Fibroblast of skin of right biceps (primary cell): ENCODE measurements at regions not wholly inside any gene's neighbourhood (a gene's known extent, or its start where the extent isn't known, plus 50 kb on each side); places are given as distances from the start of the nearest gene placed in this dataset.

Experiments used
- DNase-seq: peaks from one replicate; pipeline ENCODE4 v3.0.0-alpha.2; 2013

- DNase-seq, result no peak
These were observed 76.8 kb upstream of the GATA2 start for GRCh38 chr3:128569756-128570155.

- DNase-seq, result no peak
These were observed 75.8 kb upstream of the GATA2 start for GRCh38 chr3:128568602-128569490.

- no peak for DNase-seq
These were observed 74.8 kb upstream of the GATA2 start for GRCh38 chr3:128567705-128568356.

DNA sequence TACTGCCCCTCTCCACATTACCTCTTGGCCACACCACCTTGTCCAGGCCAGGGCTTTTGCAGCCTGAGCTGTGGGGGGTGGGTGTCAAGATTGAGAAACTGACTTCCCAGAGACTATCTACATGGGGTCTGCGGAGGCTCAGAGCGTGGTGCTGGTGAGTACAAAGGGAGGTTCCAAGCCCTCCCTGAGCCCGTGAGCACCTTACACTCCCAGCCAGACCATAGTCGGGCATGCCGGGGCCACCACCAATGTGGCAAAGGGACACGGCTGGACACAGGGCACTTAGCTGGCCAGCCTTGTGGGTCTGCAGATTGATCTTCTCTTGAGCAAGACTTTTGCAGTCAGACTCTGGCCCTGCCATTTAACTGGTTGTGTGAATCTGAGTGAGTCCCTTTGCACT lies 74.1 kb upstream of the GATA2 start:
- DNase-seq, result no peak

GRCh38 chr3:128563439-128563838 lies 70.4 kb upstream of the GATA2 start:
- peak; percentile 50 for DNase-seq

DNA sequence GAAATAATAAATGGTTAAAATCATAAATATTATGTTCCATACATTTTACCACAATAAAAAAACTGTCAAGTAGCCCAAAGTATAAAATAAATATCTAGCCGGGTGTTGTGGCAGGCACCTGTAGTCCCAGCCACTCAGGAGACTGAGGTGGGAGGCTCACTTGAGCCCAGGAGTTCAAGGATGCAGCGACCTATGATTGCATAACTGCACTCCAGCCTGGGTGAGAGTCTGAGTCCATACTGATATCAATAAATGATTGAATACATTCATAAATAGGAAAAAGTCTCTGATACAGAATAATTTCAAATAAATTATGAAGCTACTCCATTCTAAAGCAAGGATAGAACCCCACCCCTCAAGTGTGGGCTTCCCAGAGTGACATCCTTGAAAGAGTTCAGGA lies 68.5 kb upstream of the GATA2 start:
- DNase-seq, result no peak

DNA sequence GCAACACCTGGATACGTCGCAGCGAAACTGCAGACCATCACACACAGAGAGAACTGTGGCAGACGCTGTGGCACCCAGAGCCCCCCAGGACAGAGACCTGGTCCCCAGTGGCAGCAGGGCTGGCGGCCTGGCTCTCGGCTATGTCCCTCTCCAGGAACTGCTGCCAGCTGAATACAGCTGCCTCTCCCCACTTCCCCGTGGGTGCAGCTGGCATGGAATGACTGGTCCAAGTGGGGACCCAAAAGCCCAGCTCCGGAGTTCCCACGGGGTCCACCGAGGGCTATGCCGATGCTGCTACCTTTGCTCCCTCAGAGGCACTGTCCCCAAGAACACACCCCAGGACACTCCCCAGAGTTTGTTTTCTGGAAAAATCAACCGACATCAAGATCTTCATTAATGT lies 67.8 kb upstream of the GATA2 start:
- DNase-seq, result no peak

GRCh38 chr3:128559486-128560225 lies 66.7 kb upstream of the GATA2 start:
- no peak for DNase-seq

- DNase-seq, result no peak
These were observed 64.7 kb upstream of the GATA2 start for GRCh38 chr3:128557531-128558280.

GRCh38 chr3:128556907-128557306 lies 63.9 kb upstream of the GATA2 start:
- DNase-seq, result no peak

- no peak for DNase-seq
These were observed 63.4 kb upstream of the GATA2 start for GRCh38 chr3:128556384-128556783.

DNA sequence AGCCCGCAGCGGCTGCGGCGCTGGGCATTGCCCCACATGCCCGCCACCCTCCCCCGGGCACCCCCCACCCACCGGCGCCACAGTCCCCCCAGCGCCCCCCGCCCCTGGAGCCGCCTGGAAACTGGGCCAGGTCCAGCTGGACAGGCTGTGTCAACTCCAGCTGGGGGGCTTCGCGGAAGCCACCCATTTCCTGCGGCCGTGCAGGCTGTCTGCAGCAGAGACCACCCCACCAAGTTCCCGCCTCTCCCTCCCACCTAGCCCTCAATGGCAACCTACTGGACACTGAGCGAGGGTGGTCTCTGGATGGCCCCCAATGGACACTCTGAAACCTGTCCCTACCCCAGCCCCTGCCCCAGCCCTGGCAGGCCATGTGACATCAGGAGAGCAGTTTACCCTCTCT lies 62.8 kb upstream of the GATA2 start:
- no peak for DNase-seq

DNA sequence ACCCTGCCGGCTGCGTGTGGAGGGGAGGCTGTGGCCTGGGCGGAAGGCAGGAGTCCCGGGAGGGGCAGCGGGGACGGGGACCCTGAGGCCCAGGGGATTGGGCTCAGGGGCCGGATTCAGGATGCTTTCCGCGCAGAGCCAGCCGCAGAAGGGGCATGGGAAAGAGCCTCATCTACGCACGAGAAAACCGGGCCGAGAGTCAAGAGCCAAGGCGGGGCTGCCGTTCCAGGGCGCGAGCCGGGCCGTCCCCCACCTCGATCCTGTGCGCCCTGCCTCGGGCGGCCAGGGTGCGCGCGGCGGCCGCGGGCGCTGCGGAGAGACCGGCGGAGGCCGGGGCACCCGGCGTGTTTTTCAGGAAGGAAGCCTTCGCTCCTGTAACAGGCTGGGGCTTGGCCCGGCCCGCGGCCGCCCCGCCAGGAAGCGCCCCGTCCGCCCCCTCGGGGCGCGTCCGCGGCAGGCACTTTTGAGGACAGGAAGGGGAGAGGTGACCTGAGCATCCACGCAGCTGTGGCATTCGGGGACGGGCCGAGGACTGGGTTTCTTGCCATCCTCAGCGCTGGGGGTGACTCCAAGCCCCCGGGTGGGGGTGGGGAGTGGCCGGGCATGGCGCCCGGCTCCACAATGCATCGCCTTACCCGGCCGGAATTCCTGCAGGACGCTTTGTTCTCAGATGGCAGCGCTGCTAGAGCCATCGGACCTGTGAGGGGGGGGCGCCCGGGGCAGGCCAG lies 62.3 kb upstream of the GATA2 start:
- DNase-seq, result no peak

- no peak for DNase-seq
These were observed 61.6 kb upstream of the GATA2 start for GRCh38 chr3:128554465-128555097.

DNA sequence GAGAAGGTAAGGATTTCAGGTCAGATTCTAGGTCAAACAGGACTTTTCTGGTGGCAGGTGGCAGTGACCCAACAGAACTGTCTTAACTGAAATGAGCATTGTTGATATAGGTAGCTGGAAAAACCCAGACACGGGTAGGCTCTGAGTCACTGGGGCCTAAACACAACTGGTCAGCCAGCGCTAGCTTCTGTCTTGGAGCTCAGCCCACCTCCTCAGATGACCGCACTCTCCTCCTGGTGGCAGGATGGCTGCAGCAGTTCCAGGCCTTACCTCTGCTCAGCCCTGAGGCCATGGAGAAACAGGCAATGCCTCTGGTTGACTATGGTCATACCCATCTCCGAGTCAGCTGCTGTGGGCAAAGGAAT lies 61.1 kb upstream of the GATA2 start:
- DNase-seq, result peak; percentile 36

GRCh38 chr3:128553560-128553959 lies 60.6 kb upstream of the GATA2 start:
- DNase-seq, result no peak

DNA sequence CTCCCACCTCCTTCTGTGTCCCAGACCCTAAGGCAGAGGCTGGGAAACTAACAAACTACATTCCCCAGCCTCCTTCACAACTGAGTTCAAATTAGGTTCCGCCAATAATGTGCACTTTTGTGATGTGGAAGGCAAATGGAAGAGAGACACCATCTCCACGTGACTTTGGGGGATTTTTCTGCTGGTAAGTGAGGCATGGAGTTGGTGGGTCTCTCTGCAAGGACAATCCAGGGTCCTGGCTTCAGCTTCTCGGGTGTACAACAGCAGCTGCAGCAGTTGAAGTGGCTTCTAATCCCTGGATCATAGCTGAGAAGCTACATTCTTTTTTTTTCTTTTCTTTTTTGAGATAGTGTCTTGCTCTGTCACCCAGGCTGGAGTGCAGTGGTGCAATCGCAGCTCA lies 58.9 kb upstream of the GATA2 start:
- DNase-seq, result no peak

- no peak for DNase-seq
These were observed 58.5 kb upstream of the GATA2 start for GRCh38 chr3:128551451-128551850.

DNA sequence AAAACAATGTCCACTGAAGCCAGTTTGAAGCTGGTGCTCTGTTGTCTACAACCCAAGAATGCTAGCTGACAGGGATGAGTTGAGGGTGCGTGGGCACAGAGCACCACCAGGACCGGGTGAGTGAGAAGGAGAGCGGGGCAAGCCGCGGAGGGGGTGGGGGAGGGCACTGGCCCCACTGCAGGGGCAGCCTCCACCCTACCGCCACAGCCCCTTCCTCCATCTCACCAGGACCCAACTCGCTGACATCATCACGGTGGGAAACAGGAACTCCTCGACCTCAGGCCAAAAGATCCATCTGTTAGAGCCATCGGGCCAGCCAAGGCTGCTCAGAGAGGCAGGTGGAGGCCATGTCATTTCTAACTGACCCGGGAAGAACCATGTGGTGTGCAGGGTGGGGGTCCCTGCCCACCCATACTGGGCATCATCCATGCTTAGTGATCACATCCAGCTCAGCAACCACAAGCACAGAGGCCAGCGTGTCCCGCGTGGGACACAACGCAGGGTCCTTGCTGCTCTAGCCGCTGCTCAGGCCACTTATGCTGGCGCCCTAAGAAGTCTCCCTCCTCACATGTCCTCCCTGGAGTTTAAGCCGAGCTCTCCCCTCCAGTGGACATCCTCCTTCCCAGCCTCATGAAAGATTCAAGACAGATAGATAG lies 57.6 kb upstream of the GATA2 start:
- no peak for DNase-seq

GRCh38 chr3:128550113-128550440 lies 57.1 kb upstream of the GATA2 start:
- DNase-seq, result no peak
